Posterior vena cava (tissue), 2 donors: ENCODE measurements at regions not wholly inside any gene's neighbourhood (a gene's known extent, or its start where the extent isn't known, plus 50 kb on each side); places are given as distances from the start of the nearest gene placed in this dataset.

ENCODE experiments used
- DNase-seq: peaks from one replicate; pipeline ENCODE4 v3.0.0-alpha.2; 2020; ENCODE audit warnings: low spot score
- intact Hi-C, 2 donors: fragments of 100-400 bp; cut with DNase I; formaldehyde crosslinking; loops; one replicate each; pipeline versions ENCODE4 v1.14.1 to v1.14.2; 2022 to 2023
- donor health status: DM: yes; HTN: yes; CAD: no.
- donor health status: DM: yes; HTN: yes; CAD: no.

GRCh38 chr3:459311-459670 is 262.7 kb downstream of the CHL1 start:
- DNase-seq, result no peak
- intact Hi-C loops, result no loop called here

DNA sequence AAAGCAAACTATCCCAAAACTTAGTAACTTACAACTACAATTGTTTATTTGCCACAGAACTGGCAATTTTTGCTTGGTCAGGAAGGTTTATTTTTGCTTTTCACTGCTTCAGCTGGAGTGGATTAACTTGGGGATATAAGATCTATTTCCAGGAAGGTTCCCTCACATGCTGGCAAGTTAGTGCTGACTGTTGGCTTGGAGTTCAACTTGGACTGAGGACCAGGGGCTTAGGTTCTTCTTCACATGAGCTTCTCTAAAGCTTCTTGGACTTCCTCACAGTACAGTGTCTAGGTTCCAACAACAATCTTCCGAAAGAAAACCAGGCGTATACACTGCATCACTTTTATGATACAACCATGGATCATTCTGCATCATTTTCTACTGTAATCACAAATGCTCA is 264.4 kb downstream of the CHL1 start:
- DNase-seq, result no peak
- intact Hi-C loops, result no loop called here

GRCh38 chr3:462851-463250 is 266.3 kb downstream of the CHL1 start:
- intact Hi-C loops, result no loop called here

GRCh38 chr3:463252-464192 is 267.0 kb downstream of the CHL1 start:
- no peak for DNase-seq
- intact Hi-C loops, result no loop called here

More at GRCh38 chr3:462851-463250, 266.3 kb downstream of the CHL1 start:
- no peak for DNase-seq

DNA sequence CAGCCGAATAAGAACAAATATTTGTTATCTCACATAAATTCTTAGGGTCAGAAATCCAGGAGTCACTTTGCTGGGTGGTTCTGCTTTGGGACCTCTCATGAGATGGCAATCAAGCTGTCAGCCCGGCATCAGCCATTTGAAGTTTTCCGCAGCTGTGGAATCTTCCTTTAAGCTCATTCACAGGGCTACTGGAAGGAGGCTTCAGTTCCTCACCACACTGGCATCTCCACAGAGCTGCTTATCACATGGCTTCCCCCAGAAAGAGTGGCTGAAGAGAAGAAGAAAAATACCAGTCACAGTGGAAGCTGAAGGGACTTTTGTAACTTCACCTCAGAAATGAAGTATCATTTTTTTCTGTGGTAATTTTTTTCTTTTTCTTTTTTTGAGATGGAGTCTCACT is 267.7 kb downstream of the CHL1 start:
- intact Hi-C loops, result no loop called here
- no peak for DNase-seq

DNA sequence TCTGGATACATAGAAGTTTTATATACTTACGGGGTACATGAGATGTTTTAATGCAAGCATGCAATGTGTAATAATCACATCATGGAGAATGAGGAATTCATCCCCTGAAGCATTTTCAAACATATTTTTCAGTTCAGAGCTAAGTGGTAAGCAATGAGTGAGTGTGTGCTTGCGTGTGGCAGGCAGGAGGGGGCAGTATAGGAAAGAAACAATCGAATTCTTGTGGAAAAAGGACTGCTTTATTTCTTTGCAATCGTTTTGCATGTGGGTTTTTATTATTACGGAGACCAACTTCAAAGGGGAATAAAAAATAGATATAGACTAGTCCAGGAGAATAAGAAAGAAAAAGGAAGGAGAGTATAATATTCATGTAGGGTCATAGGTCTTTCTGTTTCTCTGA is 271.6 kb downstream of the CHL1 start:
- intact Hi-C loops, result no loop called here
- DNase-seq, result no peak

DNA sequence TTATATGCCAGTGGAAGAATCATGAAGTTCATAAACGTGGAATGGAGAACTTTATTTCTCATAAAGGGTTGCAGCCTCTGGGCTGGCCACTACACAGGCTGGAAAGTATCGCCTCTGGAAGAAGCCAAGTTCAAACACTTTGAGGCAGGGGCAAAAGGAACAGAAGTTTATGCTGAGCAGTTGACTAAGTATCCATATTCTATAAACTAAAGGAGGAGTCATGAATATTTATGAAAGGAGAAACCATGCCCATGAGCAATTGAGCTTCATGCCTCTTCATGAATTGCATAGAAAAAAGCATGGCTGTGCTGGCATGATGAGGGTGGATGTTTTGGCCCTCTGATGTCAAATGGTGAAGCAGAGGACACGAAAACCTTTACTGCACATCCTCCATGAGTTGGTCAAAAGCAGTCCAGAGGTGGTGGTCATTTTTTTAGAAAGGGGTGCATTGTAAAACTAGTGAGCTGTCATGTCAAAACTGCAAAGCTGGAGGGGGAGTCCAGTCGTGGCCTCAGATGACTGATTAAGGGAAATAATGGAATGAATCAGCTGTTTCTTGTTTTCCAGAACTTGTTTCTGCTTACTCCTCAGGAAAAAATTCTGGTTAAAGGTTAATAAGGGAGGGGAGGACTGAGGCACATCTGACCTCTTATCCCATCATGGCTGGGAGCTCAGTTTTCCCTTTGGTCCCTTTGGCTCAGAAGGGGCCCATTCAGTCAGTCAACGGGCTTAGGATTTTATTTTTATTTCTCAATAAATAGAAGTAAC is 276.7 kb downstream of the CHL1 start:
- no peak for DNase-seq
- intact Hi-C loops, result no loop called here

DNA sequence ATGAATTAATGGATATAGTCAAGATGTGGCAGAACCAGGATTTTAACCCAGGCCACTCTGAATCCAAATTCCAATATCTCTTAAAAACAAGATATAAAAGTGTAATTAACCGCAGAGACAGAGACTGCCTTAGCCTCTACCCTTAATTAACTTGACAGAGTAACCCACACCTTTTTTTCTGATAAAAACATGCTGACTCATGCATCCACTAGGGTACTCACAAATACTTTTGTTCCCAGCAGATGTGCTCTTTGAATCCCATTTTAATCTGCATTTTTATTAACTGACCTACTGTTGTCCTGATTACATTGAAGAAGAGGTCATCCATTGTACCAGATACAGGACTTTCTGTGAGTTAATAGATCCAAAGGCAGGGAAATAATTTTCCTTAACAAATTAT is 278.3 kb downstream of the CHL1 start:
- no peak for DNase-seq
- intact Hi-C loops, result no loop called here

- intact Hi-C loops, result no loop called here
- no peak for DNase-seq
These were observed 283.5 kb downstream of the CHL1 start for GRCh38 chr3:480070-480469.

- intact Hi-C loops, result no loop called here
- DNase-seq, result no peak
These were observed 284.5 kb downstream of the CHL1 start for GRCh38 chr3:481111-481510.

DNA sequence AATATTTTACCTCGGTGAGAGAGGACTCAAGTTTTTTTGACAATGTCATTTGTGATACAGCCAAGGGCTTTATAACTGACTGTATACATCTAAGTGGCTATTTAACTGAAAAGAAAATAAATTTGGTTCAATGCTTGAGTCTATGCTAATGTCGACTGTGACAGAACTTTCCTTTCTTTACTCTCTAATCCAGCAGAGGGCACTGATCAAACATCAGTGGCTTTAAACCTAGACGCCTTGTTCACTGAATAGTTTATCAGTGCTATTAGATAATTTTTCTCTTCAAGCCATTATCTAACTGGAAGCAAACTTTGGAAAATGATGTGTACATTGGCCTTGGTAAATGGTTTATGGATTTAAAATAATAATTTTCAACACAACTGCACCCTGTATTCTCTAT is 285.1 kb downstream of the CHL1 start:
- intact Hi-C loops, result no loop called here
- no peak for DNase-seq

DNA sequence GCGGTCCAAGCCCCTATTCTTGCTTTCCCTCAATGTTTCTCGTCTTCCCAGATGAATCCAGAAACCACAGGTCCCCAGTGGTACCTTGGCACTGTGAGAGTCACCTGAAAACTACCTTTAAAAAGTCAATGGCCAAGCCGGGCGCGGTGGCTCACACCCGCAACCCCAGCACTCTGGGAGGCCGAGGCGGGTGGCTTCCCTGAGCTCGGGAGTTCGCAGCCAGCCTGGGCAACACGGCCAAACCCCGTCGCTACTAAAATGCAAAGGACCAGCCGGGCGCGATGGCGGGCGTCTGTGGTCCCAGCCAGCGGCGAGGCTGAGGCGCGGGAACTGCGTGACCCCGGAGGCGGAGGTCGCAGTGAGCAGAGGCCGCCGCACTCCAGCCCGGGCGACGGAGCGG is 285.9 kb downstream of the CHL1 start:
- intact Hi-C loops, result no loop called here
- no peak for DNase-seq

GRCh38 chr3:484341-484740 is 287.8 kb downstream of the CHL1 start:
- intact Hi-C loops, result no loop called here
- no peak for DNase-seq

GRCh38 chr3:487614-488013 is 291.1 kb downstream of the CHL1 start:
- intact Hi-C loops, result no loop called here
- DNase-seq, result no peak

DNA sequence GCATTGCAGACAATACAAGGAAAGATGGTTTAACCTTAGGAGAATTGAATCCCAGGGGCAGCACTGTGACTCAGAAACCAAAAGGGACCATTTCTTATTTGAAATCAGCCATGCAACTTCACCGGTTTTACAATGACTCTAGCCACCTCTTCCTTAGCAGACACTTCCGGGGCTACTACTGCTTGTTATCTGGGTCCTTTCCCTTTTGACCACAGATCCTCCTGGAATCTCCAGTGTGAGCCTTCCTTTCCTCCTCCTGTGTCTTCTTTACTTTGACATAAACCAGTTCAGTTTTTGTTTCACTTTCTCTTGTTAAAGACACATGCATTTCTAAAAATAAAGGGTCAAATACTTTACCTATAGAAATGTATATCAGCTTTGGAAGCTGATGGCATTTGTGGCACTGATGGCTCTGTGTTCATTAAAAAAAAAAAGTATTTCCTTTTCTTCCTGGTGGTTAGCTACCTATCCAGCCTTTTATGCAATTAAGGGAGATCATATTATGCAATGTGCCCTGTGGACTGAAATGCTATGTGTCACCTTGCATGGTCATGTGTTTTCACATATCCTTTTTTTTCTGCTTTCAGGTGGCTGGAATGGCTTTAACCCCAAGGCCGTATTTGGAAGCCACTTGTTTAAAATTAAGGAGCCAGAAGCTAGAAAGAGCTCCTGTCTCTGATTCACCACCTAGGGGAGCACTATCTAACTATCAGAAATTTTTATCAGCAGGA is 296.2 kb downstream of the CHL1 start:
- DNase-seq, result no peak
- intact Hi-C loops, result no loop called here

DNA sequence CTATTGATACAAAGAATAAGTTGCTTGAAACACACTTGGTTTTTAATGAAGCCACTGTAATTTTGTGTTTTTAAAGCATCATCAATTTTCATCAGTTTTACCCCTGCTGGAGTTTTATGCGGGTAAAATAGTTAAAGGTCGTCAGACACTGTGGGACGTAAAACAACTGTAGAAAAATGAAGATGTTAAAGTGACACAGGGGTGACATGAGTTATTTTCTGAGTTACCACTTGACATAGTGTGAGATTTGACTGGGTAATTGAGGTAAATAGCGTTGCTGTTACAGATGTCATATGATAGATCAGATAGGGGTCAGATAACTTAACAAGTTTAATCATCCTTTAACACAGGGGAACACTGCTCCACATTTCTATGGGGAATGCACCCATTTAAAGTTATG is 297.6 kb downstream of the CHL1 start:
- intact Hi-C loops, result no loop called here

GRCh38 chr3:498487-498886 is 301.9 kb downstream of the CHL1 start:
- DNase-seq, result no peak
- intact Hi-C loops, result no loop called here

More for the DNA sequence above, 297.6 kb downstream of the CHL1 start:
- DNase-seq, result no peak

DNA sequence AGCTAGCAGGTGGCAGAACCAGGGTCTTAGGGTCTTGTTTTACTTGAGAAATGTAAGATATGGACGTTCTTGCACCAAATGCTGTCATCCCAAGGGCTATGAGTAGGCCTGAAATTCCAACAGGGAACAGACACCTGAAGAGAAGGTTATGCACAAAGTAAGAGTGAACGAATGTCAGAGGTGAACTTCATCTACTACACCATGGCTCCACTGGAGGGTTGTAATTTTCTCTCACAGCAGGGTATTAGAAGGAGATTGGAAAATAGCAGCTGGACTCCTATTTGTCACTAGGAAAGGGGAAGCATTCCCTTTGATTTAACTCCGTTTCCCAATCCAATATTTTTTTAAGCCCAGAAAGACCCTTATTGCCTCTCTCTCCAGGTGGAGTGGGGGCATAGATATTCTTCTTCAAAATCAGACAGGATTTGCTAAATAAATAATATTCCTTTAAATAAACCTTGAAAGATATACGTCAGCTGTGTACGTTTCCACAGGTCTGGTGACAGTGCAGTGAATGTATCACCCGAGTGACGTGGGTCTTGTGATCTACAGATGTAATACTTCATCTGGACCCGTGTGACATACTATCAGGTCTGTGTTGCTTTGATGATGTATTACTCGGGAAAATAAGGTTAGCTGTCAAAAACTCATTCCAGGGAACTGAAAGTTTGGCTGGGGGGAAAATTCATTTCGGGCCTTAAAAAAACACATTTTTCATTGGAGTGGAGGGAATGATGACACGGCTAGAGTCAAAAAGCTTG is 302.6 kb downstream of the CHL1 start:
- intact Hi-C loops, result no loop called here

GRCh38 chr3:502486-502885 is 305.9 kb downstream of the CHL1 start:
- no peak for DNase-seq
- intact Hi-C loops, result no loop called here

More for the DNA sequence above, 302.6 kb downstream of the CHL1 start:
- no peak for DNase-seq
